H1 (cell line): ENCODE measurements at regions not wholly inside any gene's neighbourhood (a gene's known extent, or its start where the extent isn't known, plus 50 kb on each side); places are given as distances from the start of the nearest gene placed in this dataset.

Experiments
- CTCF ChIA-PET: fragments of 300-600 bp; sonication (Branson Sonifier 250); formaldehyde crosslinking; loops from one replicate; lab custom pipeline; 2021; ENCODE audit not compliant: partially characterized antibody; lab: Charles Lee
- POLR2A ChIA-PET: fragments of 300-600 bp; sonication (Branson Sonifier 250); formaldehyde crosslinking; loops from one replicate; lab custom pipeline; 2021; ENCODE audit warnings: inconsistent platforms; ENCODE audit not compliant: partially characterized antibody; lab: Charles Lee
- DNase-seq, 2 experiments: peaks; one replicate each; pipeline versions ENCODE4 v3.0.0 to v3.0.0-alpha.2; 2010 to 2022; ENCODE audit warnings: low spot score in 2 of 2, low read depth in 1 of 2, mixed read lengths in 1 of 2
- FAIRE-seq: peaks from 2 replicates; lab custom pipeline; 2011; peaks lifted over from hg19 to GRCh38; lab: Jason Lieb, UNC
- H2AFZ ChIP-seq: 2 replicates; pipeline ENCODE4 v1.8.1; 2012; ENCODE audit warnings: low read length, inconsistent platforms
- H2AK5ac ChIP-seq: 2 replicates; pipeline ENCODE4 v1.6.1; 2013; ENCODE audit warnings: low read depth, low read length
- H2BK120ac ChIP-seq: replicated peaks from 2 replicates; pipeline ENCODE3; 2013; ENCODE audit warnings: low read depth, low read length, inconsistent platforms
- H2BK12ac ChIP-seq: 2 replicates; pipeline ENCODE4 v1.6.1; 2013; ENCODE audit warnings: low read depth, low read length
- H2BK15ac ChIP-seq: 2 replicates; pipeline ENCODE4 v1.6.1; 2013; ENCODE audit warnings: low read length
- H2BK20ac ChIP-seq: 2 replicates; pipeline ENCODE4 v1.6.1; 2013; ENCODE audit warnings: low read length
- H2BK5ac ChIP-seq: 2 replicates; pipeline ENCODE4 v1.6.1; 2013; ENCODE audit warnings: low read depth, low read length
- H3K14ac ChIP-seq: 2 replicates; pipeline ENCODE4 v1.6.1; 2013; ENCODE audit warnings: inconsistent platforms; ENCODE audit not compliant: insufficient read length
- H3K18ac ChIP-seq: 2 replicates; pipeline ENCODE4 v1.6.1; 2013; ENCODE audit warnings: low read length; ENCODE audit errors: extremely low read depth
- H3K23ac ChIP-seq: 2 replicates; pipeline ENCODE4 v1.6.1; 2013; ENCODE audit warnings: inconsistent platforms; ENCODE audit not compliant: insufficient read length
- H3K23me2 ChIP-seq: 2 replicates; pipeline ENCODE4 v1.6.1; 2013; ENCODE audit warnings: low read depth, low read length
- H3K27ac ChIP-seq: 2 replicates; pipeline ENCODE4 v1.6.1; 2011; ENCODE audit warnings: low read depth, low read length, inconsistent platforms
- H3K27me3 ChIP-seq, 4 experiments: replicated peaks in 1 of 4; 1 replicate in 1 of 4; 2 replicates in 3 of 4; pipeline versions ENCODE4 v1.6.1 to v1.8.1; 2011 to 2013; ENCODE audit warnings: low read length in 3 of 4, mild to moderate bottlenecking in 3 of 4, inconsistent platforms in 2 of 4, mixed read lengths in 2 of 4, moderate library complexity in 1 of 4; ENCODE audit not compliant: control insufficient read depth in 3 of 4, insufficient read depth in 3 of 4; ENCODE audit errors: extremely low read depth in 1 of 4
- H3K36me3 ChIP-seq, 4 experiments: 2 replicates each; pipeline versions ENCODE4 v1.6.1 to v1.8.1; 2011 to 2013; ENCODE audit warnings: mild to moderate bottlenecking in 4 of 4, low read length in 3 of 4, moderate library complexity in 2 of 4, control low read depth in 1 of 4, inconsistent platforms in 1 of 4; ENCODE audit not compliant: insufficient read depth in 4 of 4, control insufficient read depth in 2 of 4
- H3K4ac ChIP-seq: replicated peaks from 2 replicates; pipeline ENCODE3; 2013; ENCODE audit warnings: low read length, low read depth, mixed read lengths, inconsistent platforms; ENCODE audit not compliant: insufficient read length
- H3K4me1 ChIP-seq, 4 experiments: replicated peaks in 1 of 4; 1 replicate in 1 of 4; 2 replicates in 3 of 4; pipeline versions ENCODE4 v1.6.1 to v1.8.1; 2011 to 2013; ENCODE audit warnings: low read length in 3 of 4, inconsistent platforms in 2 of 4, mixed read lengths in 1 of 4; ENCODE audit not compliant: insufficient read depth in 4 of 4, control insufficient read depth in 3 of 4
- H3K4me2 ChIP-seq, 2 experiments: 2 replicates each; pipeline versions ENCODE4 v1.6.1 to v1.8.1; 2011 to 2013; ENCODE audit warnings: low read depth in 2 of 2, low read length in 2 of 2, control low read depth in 1 of 2, inconsistent platforms in 1 of 2, mild to moderate bottlenecking in 1 of 2; ENCODE audit not compliant: insufficient read depth in 1 of 2
- H3K4me3 ChIP-seq, 4 experiments: fragments of 200-600, 300-600 bp in 1 of 4; sonication (generic), shearing (Covaris generic), sonication (Bioruptor Twin) in 1 of 4; 2 replicates each; pipeline versions ENCODE4 v1.5.1 to v1.8.1; 2011 to 2016; ENCODE audit warnings: low read length in 4 of 4, low read depth in 3 of 4, control low read depth in 2 of 4, inconsistent platforms in 2 of 4, mild to moderate bottlenecking in 2 of 4, mixed read lengths in 1 of 4, moderate library complexity in 1 of 4; ENCODE audit not compliant: insufficient read depth in 2 of 4; ENCODE audit errors: extremely low read depth in 1 of 4
- H3K56ac ChIP-seq: replicated peaks from 2 replicates; pipeline ENCODE3; 2013; ENCODE audit warnings: low read depth, mild to moderate bottlenecking, mixed read lengths, low read length, inconsistent platforms; ENCODE audit not compliant: insufficient read length
- H3K79me1 ChIP-seq: 2 replicates; pipeline ENCODE4 v1.6.1; 2013; ENCODE audit warnings: low read depth, low read length, control low read depth
- H3K79me2 ChIP-seq, 2 experiments: 2 replicates each; pipeline versions ENCODE4 v1.6.1 to v1.8.1; 2012 to 2013; ENCODE audit warnings: low read length in 2 of 2, mild to moderate bottlenecking in 2 of 2, inconsistent platforms in 1 of 2; ENCODE audit not compliant: insufficient read depth in 2 of 2, control insufficient read depth in 1 of 2
- H3K9ac ChIP-seq, 4 experiments: replicated peaks in 1 of 4; 1 replicate in 1 of 4; 2 replicates in 3 of 4; pipeline versions ENCODE4 v1.6.1 to v1.8.1; 2011 to 2013; ENCODE audit warnings: low read depth in 3 of 4, low read length in 3 of 4, control low read depth in 2 of 4, mild to moderate bottlenecking in 2 of 4, moderate library complexity in 2 of 4, inconsistent platforms in 1 of 4; ENCODE audit errors: extremely low read depth in 1 of 4
- H3K9me3 ChIP-seq, 2 experiments: 2 replicates each; pipeline versions ENCODE4 v1.6.1 to v1.8.1; 2012 to 2013; ENCODE audit warnings: mild to moderate bottlenecking in 2 of 2, moderate library complexity in 2 of 2, control low read depth in 1 of 2, inconsistent platforms in 1 of 2, low read depth in 1 of 2, low read length in 1 of 2, mixed read lengths in 1 of 2; ENCODE audit not compliant: insufficient read depth in 2 of 2
- H4K20me1 ChIP-seq, 2 experiments: replicated peaks in 1 of 2; 2 replicates each; pipeline versions ENCODE3 to v1.8.1; 2011 to 2013; ENCODE audit warnings: inconsistent platforms in 2 of 2, low read length in 2 of 2, mild to moderate bottlenecking in 1 of 2; ENCODE audit not compliant: insufficient read depth in 2 of 2, control insufficient read depth in 1 of 2
- H4K5ac ChIP-seq: 2 replicates; pipeline ENCODE4 v1.6.1; 2013; ENCODE audit warnings: low read length, low read depth, mixed read lengths, inconsistent platforms; ENCODE audit not compliant: insufficient read length
- H4K8ac ChIP-seq: 2 replicates; pipeline ENCODE4 v1.8.0; 2013; ENCODE audit warnings: mild to moderate bottlenecking, moderate library complexity, low read length, inconsistent platforms; ENCODE audit not compliant: insufficient read depth; ENCODE audit errors: extremely low read depth
- H4K91ac ChIP-seq: replicated peaks from 2 replicates; pipeline ENCODE3; 2013; ENCODE audit warnings: low read length, mixed read lengths, inconsistent platforms; ENCODE audit not compliant: insufficient read length
- BRCA1 ChIP-seq: IDR thresholded peaks from 2 replicates; pipeline ENCODE4 v1.6.1; 2012; ENCODE audit warnings: low read depth, low read length, improper control_type of control experiment
- GABPA ChIP-seq: IDR thresholded peaks from 2 replicates; pipeline ENCODE4 v1.6.1; 2011; ENCODE audit warnings: mild to moderate bottlenecking, low read length, moderate library complexity, borderline replicate concordance; ENCODE audit not compliant: insufficient read depth
- RNF2 ChIP-seq: fragments of 200-900, 300-1000 bp; sonication (generic); IDR thresholded peaks from 2 replicates; pipeline ENCODE4 v1.7.1; 2016; ENCODE audit warnings: borderline replicate concordance, low read depth, mild to moderate bottlenecking, antibody characterized with exemption, low read length; ENCODE audit not compliant: poor library complexity, severe bottlenecking; ENCODE audit errors: missing control alignments
- SIRT6 ChIP-seq: IDR thresholded peaks from one replicate; pipeline ENCODE4 v1.7.1; 2012; ENCODE audit warnings: low read length, inconsistent platforms
- SIX5 ChIP-seq: IDR thresholded peaks from 2 replicates; pipeline ENCODE4 v1.6.1; 2011; ENCODE audit warnings: mild to moderate bottlenecking, low read depth, low read length
- WGBS, 2 experiments: shearing (Covaris generic) in 1 of 2; methylation state at CpG; one replicate each; pipeline versions ENCODE4 v1.1.6 to v1.1.7; 2013 to 2015; ENCODE audit warnings: low lambda C conversion rate in 2 of 2, mixed read lengths in 2 of 2, inconsistent platforms in 1 of 2, low coverage in 1 of 2, missing lambda C conversion rate in 1 of 2; ENCODE audit not compliant: insufficient replicate concordance in 2 of 2, insufficient coverage in 1 of 2, insufficient read length in 1 of 2; ENCODE audit errors: extremely low coverage in 1 of 2, missing lambda C conversion rate in 1 of 2; 5-methylcytosine and 5-hydroxymethylcytosine counted together

DNA sequence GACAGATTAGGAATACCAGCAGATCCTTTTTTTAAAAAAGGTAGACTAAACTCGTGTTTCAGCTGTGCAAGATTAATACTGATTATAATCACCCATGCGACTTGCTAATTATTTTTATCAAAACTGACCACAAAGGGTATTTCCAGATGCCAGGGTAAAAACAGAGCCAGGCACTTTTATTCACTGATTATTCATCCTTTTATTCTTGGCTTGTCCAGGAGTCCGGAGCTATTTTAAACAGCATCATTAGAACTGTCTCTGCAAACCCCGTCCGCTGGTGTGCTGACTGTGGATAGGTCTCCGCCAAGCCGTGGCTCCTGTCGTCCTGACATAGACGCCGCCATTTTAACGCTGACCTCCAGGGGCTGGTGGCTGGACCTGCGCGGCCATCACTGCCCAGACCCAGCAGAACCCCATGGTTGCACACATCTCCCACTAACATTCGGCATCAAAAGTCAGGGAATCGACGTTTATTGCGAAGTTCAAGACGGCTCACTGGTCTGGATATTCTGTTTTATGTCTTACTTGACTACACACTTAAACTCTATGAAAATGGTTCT lies 364.8 kb downstream of the THBS2 start:
- Histone ChIP-seq H3K4ac (no peak overlapping the region), H3K23me2 (no peaks in the 10 kb centered on the region), H3K9me3 (no peaks in the 10 kb centered on the region), H3K4me1 (no peaks in the 10 kb centered on the region), H3K9ac (no peak overlapping the region), H3K79me2 (no peaks in the 10 kb centered on the region), H2BK120ac (no peak overlapping the region), H2BK15ac (no peak overlapping the region), H4K8ac (no peak overlapping the region), H2BK12ac (no peak overlapping the region), H3K27me3 (peaks cover 0 to 6% (median 3%) of the 10 kb centered on the region in 4 experiments; a peak in 3 of 7 replicates), H4K20me1 (no peaks in the 10 kb centered on the region), H3K18ac (no peak overlapping the region), H4K91ac (no peak overlapping the region), H3K4me2 (no peak overlapping the region), H3K56ac (no peak overlapping the region), H3K27ac (no peak overlapping the region), H3K36me3 (no peaks in the 10 kb centered on the region), H3K14ac (no peak overlapping the region), H3K4me3 (no peak overlapping the region), H2BK5ac (no peak overlapping the region), H3K79me1 (no peaks in the 10 kb centered on the region), H2BK20ac (no peak overlapping the region), H2AFZ (no peak overlapping the region), H3K23ac (no peak overlapping the region), H2AK5ac (no peak overlapping the region), H4K5ac (no peak overlapping the region)
- no peak for DNase-seq
- CTCF ChIA-PET: interaction anchor here (0.7 kb wide), 1 partner anchor 437 kb away, joined by 3 read pairs; no protein-coding TSS in a partner anchor
- FAIRE-seq: no peak
- 94% methylated on average over 18 of the region's 18 CpGs; no CpG with 5 or more reads in 1 of the 2 experiments for WGBS, 2 experiments
- no peak for TF ChIP-seq GABPA
- no peak for TF ChIP-seq SIRT6
- no peak for TF ChIP-seq RNF2
- no peak for TF ChIP-seq SIX5
- TF ChIP-seq BRCA1: no peak
- POLR2A ChIA-PET: no interaction called here
